SKM-1 (cell line): ENCODE measurements at regions not wholly inside any gene's neighbourhood (a gene's known extent, or its start where the extent isn't known, plus 50 kb on each side); places are given as distances from the start of the nearest gene placed in this dataset.

Source experiments
- DNase-seq: peaks from one replicate; lab custom pipeline; 2025; ENCODE audit not compliant: unreplicated experiment; lab: John Stamatoyannopoulos, UW

- no peak for DNase-seq
These were observed 61.6 kb downstream of the LSM5 start for GRCh38 chr7:32428546-32428945.

GRCh38 chr7:32427769-32428291 is 62.4 kb downstream of the LSM5 start:
- no peak for DNase-seq

GRCh38 chr7:32416846-32417245 is 73.3 kb downstream of the LSM5 start:
- no peak for DNase-seq

GRCh38 chr7:32415936-32416335 is 74.2 kb downstream of the LSM5 start:
- no peak for DNase-seq

GRCh38 chr7:32415519-32415918 is 74.7 kb downstream of the LSM5 start:
- DNase-seq: no peak

- DNase-seq: no peak
These were observed 77.7 kb downstream of the LSM5 start for GRCh38 chr7:32412471-32412870.

GRCh38 chr7:32410545-32410944 is 79.6 kb downstream of the LSM5 start:
- DNase-seq: no peak

GRCh38 chr7:32406386-32406785 is 83.8 kb downstream of the LSM5 start:
- no peak for DNase-seq

- no peak for DNase-seq
These were observed 86.5 kb downstream of the LSM5 start for GRCh38 chr7:32403463-32404229.

GRCh38 chr7:32400676-32401075 is 89.5 kb downstream of the LSM5 start:
- DNase-seq: no peak

- DNase-seq: no peak
These were observed 90.9 kb downstream of the LSM5 start for GRCh38 chr7:32399311-32399710.

GRCh38 chr7:32395168-32395567 is 95.0 kb downstream of the LSM5 start:
- DNase-seq: no peak

GRCh38 chr7:32393861-32394260 is 96.3 kb downstream of the LSM5 start:
- no peak for DNase-seq

- no peak for DNase-seq
These were observed 100.0 kb downstream of the LSM5 start for GRCh38 chr7:32390210-32390609.

- no peak for DNase-seq
These were observed 104.7 kb downstream of the LSM5 start for GRCh38 chr7:32385316-32385956.

GRCh38 chr7:32381024-32381601 is 109.1 kb downstream of the LSM5 start:
- DNase-seq: peak; percentile 6

GRCh38 chr7:32379510-32380112 is 110.6 kb downstream of the LSM5 start:
- no peak for DNase-seq

GRCh38 chr7:32378988-32379387 is 111.2 kb downstream of the LSM5 start:
- DNase-seq: no peak

- no peak for DNase-seq
These were observed 125.6 kb downstream of the LSM5 start for GRCh38 chr7:32364581-32364980.

- DNase-seq: no peak
These were observed 130.1 kb downstream of the LSM5 start for GRCh38 chr7:32360127-32360526.

- no peak for DNase-seq
These were observed 132.5 kb downstream of the LSM5 start for GRCh38 chr7:32357535-32358277.
